ENCODE measurements at regions not wholly inside any gene's neighbourhood (a gene's known extent, or its start where the extent isn't known, plus 50 kb on each side); places are given as distances from the start of the nearest gene placed in this dataset.

DNA sequence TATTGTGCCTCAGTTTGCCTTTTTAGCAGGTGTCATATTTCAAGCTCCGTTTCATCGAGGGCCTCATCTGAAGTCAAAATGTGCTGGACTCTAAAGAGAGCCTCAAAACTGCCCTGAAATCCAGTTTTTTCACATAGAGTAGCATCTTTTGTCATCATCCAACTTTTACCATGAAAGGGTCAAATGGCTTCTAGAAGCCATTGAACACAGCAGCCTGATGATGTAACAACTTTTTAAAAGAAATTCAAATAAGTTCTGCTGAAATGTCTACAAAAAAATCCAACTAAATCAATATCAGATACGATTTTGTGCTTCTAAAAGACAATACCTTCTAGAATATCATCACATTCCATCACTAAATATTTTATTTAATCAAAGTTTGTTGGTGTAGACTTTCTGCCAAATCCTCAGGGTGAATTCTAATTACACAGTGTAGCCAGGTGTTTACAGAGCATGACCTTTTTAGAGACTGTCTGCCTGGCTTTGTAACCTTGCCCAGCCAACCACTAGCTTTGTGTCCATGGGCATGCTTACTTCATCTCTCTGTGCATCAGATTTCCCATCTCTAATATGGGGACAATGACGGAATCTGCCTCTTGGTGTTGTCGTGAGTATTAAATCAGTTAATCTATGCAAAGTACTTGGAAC, 505.0 kb downstream of the EBF1 start:
- TF ChIP-seq, protein P1, sequence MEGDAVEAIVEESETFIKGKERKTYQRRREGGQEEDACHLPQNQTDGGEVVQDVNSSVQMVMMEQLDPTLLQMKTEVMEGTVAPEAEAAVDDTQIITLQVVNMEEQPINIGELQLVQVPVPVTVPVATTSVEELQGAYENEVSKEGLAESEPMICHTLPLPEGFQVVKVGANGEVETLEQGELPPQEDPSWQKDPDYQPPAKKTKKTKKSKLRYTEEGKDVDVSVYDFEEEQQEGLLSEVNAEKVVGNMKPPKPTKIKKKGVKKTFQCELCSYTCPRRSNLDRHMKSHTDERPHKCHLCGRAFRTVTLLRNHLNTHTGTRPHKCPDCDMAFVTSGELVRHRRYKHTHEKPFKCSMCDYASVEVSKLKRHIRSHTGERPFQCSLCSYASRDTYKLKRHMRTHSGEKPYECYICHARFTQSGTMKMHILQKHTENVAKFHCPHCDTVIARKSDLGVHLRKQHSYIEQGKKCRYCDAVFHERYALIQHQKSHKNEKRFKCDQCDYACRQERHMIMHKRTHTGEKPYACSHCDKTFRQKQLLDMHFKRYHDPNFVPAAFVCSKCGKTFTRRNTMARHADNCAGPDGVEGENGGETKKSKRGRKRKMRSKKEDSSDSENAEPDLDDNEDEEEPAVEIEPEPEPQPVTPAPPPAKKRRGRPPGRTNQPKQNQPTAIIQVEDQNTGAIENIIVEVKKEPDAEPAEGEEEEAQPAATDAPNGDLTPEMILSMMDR (conservative IDR thresholded peaks at IDR 0.05 in 1 of 2, IDR thresholded peaks at IDR 0.05 in 1 of 2; ENCODE audit: extremely low read depth in 1 of 2, insufficient read depth in 1 of 2, low read depth in 1 of 2, low read length in 2 of 2): no peak
- TF ChIP-seq EZH2 (IDR thresholded peaks at IDR 0.05; ENCODE audit: borderline replicate concordance, low read length): no peak
